Thoracic aorta (tissue), 2 donors: ENCODE measurements at regions not wholly inside any gene's neighbourhood (a gene's known extent, or its start where the extent isn't known, plus 50 kb on each side); places are given as distances from the start of the nearest gene placed in this dataset.

Source experiments
- ATAC-seq: fragments of 150-250 bp; one replicate; pipeline ENCODE4 v1.8.0; 2017; ENCODE audit warnings: low read depth; ENCODE audit not compliant: insufficient number of reproducible peaks, low FRiP score
- DNase-seq: peaks from one replicate; pipeline ENCODE4 v3.0.0-alpha.2; 2020; ENCODE audit warnings: low spot score
- H3K27ac ChIP-seq, 2 donors: fragments of 200-600 bp; sonication (generic); 1 replicate in 1 of 2; 2 replicates in 1 of 2; pipeline ENCODE4 v1.5.1; 2016; ENCODE audit warnings: mild to moderate bottlenecking in 2 of 2, moderate library complexity in 2 of 2
- H3K27me3 ChIP-seq: fragments of 200-600 bp; sonication (generic); replicated peaks from 2 replicates; pipeline ENCODE4 v1.6.0; 2016; ENCODE audit warnings: mild to moderate bottlenecking; ENCODE audit not compliant: insufficient read depth
- H3K36me3 ChIP-seq: fragments of 200-600 bp; sonication (generic); one replicate; pipeline ENCODE4 v1.5.1; 2016
- H3K4me1 ChIP-seq, 2 donors: fragments of 200-600 bp; sonication (generic); 1 replicate in 1 of 2; 2 replicates in 1 of 2; pipeline versions ENCODE4 v1.5.1 to v1.6.0; 2016; ENCODE audit warnings: low read depth in 2 of 2, mild to moderate bottlenecking in 1 of 2; ENCODE audit not compliant: control insufficient read depth in 1 of 2
- H3K4me3 ChIP-seq: fragments of 200-600 bp; sonication (generic); 2 replicates; pipeline ENCODE4 v1.5.1; 2016; ENCODE audit warnings: mild to moderate bottlenecking
- H3K9me3 ChIP-seq: fragments of 200-600 bp; sonication (generic); 2 replicates; pipeline ENCODE4 v1.5.1; 2016
- CTCF ChIP-seq: fragments of 200-600 bp; sonication (generic); IDR thresholded peaks from one replicate; pipeline ENCODE4 v1.5.1; 2019; ENCODE audit warnings: antibody characterized with exemption

- TF ChIP-seq CTCF: no peak
- peaks cover 3 to 13% of the 10 kb centered on the region in 2 donors for H3K4me1 ChIP-seq
- no peaks in the 10 kb centered on the region for H3K27me3 ChIP-seq
- H3K36me3 ChIP-seq: no peaks in the 10 kb centered on the region
- no peak overlapping the region for H3K27ac ChIP-seq
- no peaks in the 10 kb centered on the region for H3K9me3 ChIP-seq
- DNase-seq (no peak), ATAC-seq (no peak)
- H3K4me3 ChIP-seq: no peak overlapping the region
Measured at GRCh38 chr1:60678391-60678790, 404.0 kb upstream of the NFIA start.

- Histone ChIP-seq H3K9me3 (no peaks in the 10 kb centered on the region), H3K27ac (no peak overlapping the region), H3K36me3 (no peaks in the 10 kb centered on the region), H3K4me1 (no peaks in the 10 kb centered on the region), H3K4me3 (no peak overlapping the region), H3K27me3 (no peaks in the 10 kb centered on the region)
- ATAC-seq: no peak
- DNase-seq: no peak
- no peak for TF ChIP-seq CTCF
Measured at GRCh38 chr1:60672449-60672848, 409.9 kb upstream of the NFIA start.

- no peak overlapping the region for H3K27ac ChIP-seq
- no peaks in the 10 kb centered on the region for H3K4me1 ChIP-seq
- no peak overlapping the region for H3K4me3 ChIP-seq
- H3K27me3 ChIP-seq: no peaks in the 10 kb centered on the region
- ATAC-seq (no peak), DNase-seq (no peak)
- TF ChIP-seq CTCF: no peak
- H3K36me3 ChIP-seq: no peaks in the 10 kb centered on the region
- no peaks in the 10 kb centered on the region for H3K9me3 ChIP-seq
Measured at GRCh38 chr1:60670302-60670701, 412.1 kb upstream of the NFIA start.

GRCh38 chr1:60668585-60668984 lies 413.8 kb upstream of the NFIA start:
- TF ChIP-seq CTCF: no peak

GRCh38 chr1:60665311-60665710 lies 417.1 kb upstream of the NFIA start:
- no peak for ATAC-seq
- TF ChIP-seq CTCF: no peak
- no peak overlapping the region for H3K4me3 ChIP-seq

More at GRCh38 chr1:60668585-60668984, 413.8 kb upstream of the NFIA start:
- Histone ChIP-seq H3K9me3 (no peaks in the 10 kb centered on the region), H3K4me3 (no peak overlapping the region), H3K36me3 (no peaks in the 10 kb centered on the region), H3K27ac (no peak overlapping the region), H3K27me3 (no peaks in the 10 kb centered on the region), H3K4me1 (no peaks in the 10 kb centered on the region)
- no peak for DNase-seq
- ATAC-seq: no peak

More at GRCh38 chr1:60665311-60665710, 417.1 kb upstream of the NFIA start:
- no peaks in the 10 kb centered on the region for H3K36me3 ChIP-seq
- H3K27me3 ChIP-seq: no peaks in the 10 kb centered on the region
- H3K27ac ChIP-seq: no peak overlapping the region
- no peak for DNase-seq
- H3K4me1 ChIP-seq: no peaks in the 10 kb centered on the region
- H3K9me3 ChIP-seq: no peaks in the 10 kb centered on the region
